Esophagus squamous epithelium (tissue), 4 donors: ENCODE measurements at regions not wholly inside any gene's neighbourhood (a gene's known extent, or its start where the extent isn't known, plus 50 kb on each side); places are given as distances from the start of the nearest gene placed in this dataset.

ENCODE experiments used
- CTCF ChIP-seq, 6 experiments: fragments of 450-650 bp in 4 of 6; fragments of 200-600 bp in 2 of 6; sonication (generic) in 2 of 6; IDR thresholded peaks; one replicate each; pipeline ENCODE4 v1.5.1; 2016 to 2019; ENCODE audit warnings: antibody characterized with exemption in 6 of 6, mild to moderate bottlenecking in 4 of 6, moderate library complexity in 4 of 6
- POLR2A ChIP-seq, 4 donors: fragments of 450-650 bp; IDR thresholded peaks; one replicate each; pipeline ENCODE4 v1.6.1; 2017; ENCODE audit warnings: antibody characterized with exemption in 4 of 4, mild to moderate bottlenecking in 4 of 4, moderate library complexity in 3 of 4

GRCh38 chr18:79588636-79589481 lies 90.7 kb upstream of the CTDP1 start:
- no peak for TF ChIP-seq CTCF (IDR thresholded peaks at IDR 0.05)
- no peak for TF ChIP-seq POLR2A (IDR thresholded peaks at IDR 0.05)
